ENCODE measurements at regions not wholly inside any gene's neighbourhood (a gene's known extent, or its start where the extent isn't known, plus 50 kb on each side); places are given as distances from the start of the nearest gene placed in this dataset.

GRCh38 chr5:66503203-66503789, 92.9 kb upstream of the MAST4 start:
- DNase-seq, result no peak

GRCh38 chr5:66507106-66507505, 89.1 kb upstream of the MAST4 start:
- no peak for DNase-seq

GRCh38 chr5:66511491-66511890, 84.7 kb upstream of the MAST4 start:
- no peak for DNase-seq

DNA sequence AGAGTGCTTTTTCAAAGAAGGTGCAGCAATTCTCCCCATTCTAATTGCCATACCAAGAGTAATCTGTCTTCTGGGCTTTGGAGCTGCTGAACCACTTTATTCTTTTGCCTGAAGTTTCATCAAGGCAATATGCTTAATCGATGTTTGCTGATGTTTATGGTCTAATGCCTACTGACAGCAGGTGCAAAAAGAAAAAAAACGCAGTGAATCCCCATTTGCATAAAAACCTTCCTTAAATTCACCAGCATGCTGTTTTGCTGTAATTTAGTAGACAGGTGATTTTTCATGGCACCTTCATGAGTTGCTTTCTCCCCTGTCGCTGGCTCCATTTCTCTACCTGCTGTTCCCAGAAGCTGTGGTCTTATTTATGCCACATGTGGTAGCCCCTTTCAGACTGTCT, 83.1 kb upstream of the MAST4 start:
- no peak for DNase-seq

GRCh38 chr5:66515209-66515608, 81.0 kb upstream of the MAST4 start:
- no peak for DNase-seq

DNA sequence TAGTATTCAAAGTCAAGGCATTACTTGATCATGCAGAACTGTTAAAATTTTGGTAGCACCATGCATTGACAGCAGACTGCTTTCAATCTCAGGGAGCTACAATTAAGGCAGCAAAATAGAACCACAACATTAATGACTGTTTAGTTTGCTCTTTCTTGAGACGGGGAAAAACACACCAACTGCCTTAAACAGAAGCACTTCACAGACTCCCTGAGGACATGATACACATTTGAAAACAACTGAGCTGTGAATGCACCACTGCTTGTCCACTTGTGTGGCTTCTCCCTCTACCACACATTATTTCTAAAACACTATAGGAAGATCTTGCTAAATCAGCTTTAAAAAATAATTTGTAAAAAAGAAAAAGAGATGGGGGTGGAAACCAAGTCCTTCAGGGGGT, 79.6 kb upstream of the MAST4 start:
- DNase-seq, result no peak

DNA sequence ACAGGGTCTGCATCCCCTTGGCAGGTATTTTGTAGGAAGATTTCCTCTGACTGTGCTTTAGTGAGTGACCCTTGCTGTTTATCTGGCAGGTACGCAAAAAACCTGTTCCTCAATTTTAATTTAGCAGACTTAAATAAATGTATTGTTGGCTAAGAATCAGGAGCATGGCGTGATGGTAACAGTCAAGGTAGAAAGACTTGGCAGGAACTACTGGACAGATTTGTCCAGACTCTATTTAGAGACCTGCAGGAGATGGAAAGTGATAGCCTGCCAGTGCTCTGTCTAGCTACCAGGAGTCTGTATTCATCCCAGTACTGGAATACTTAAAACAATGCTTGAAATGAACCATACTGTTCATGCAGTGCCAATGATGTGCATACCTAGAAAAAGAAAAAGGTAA, 78.8 kb upstream of the MAST4 start:
- no peak for DNase-seq

DNA sequence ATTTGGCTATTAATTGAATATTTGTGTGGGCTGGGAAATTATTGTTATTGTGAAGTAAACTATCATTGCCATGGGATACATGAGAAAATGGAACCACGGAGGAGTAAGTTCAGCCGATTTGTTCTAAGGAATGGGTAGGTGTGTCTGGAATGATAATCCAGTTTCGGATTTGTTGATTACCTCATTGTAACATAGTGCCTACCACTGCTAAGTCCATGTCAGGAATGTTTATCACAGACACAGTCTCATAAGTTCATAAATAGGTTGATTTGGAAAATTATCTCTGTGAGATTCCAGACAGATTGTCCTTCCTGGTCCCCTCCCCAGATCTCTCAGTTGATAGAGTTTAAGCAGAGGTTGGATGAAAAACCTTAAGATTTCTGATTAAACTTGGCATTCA, 78.1 kb upstream of the MAST4 start:
- no peak for DNase-seq

- DNase-seq, result no peak
Observed at GRCh38 chr5:66518753-66519152, 77.4 kb upstream of the MAST4 start.

DNA sequence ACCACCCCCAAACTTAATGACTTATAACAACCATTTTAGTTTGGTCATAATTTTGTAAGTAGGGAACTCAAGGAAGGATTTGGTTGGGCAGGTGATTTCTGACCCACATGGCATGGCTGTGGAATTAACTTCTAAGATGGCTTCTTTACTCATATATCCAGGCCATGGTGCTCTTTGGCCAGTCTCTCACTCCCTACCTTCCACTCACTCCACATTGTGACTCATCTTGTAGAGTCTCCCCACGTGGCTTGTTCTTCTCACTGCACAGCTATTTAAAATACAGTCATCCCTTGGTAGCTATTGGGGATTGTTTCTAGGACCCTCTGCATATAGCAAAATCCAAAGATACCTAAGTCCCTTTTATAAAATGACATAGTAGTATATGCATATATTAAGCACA, 76.6 kb upstream of the MAST4 start:
- no peak for DNase-seq

DNA sequence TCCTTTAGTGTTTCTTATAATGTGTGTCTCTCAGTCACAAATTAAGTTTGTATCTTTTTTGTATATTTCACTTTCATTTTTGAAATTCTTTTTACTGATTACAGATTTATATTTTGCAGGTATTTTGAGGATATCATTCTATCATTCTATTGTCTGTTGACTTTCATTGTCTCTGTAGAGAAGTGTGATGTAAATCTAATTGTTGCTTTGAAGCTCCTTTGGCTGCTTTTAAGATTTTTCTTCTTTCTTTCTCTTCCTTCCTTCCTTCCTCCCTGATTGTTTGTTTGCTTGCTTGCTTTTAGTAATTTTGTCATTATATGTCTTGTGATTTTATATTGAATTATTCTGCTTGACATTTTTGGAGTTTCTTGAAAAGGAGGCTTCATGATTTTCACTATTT, 75.3 kb upstream of the MAST4 start:
- DNase-seq, result no peak

- DNase-seq, result no peak
Observed at GRCh38 chr5:66527478-66528035, 68.6 kb upstream of the MAST4 start.

DNA sequence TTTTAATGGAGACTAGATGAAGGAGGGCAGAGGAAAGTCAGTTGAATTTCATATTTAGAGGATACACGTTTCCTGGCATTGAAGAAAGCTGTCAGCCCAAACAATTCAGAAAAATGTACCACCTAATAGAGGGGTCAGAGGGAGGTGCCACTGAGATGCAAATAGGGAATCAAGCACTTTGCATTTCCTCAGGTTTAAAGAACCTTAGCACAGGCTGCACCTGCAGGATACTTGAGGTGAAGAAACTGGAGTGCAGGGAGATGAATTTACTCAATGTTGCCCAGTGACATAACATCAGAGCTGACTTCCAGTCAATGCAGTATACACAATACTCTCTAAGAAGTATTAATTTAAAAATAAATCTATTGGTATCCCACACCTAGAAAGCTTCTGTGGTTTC, 67.0 kb upstream of the MAST4 start:
- no peak for DNase-seq

GRCh38 chr5:66529704-66530103, 66.5 kb upstream of the MAST4 start:
- DNase-seq, result no peak

GRCh38 chr5:66538126-66538525, 58.1 kb upstream of the MAST4 start:
- no peak for DNase-seq

- no peak for DNase-seq
Observed at GRCh38 chr5:66538531-66538930, 57.7 kb upstream of the MAST4 start.

GRCh38 chr5:66540078-66540477, 56.1 kb upstream of the MAST4 start:
- no peak for DNase-seq

DNA sequence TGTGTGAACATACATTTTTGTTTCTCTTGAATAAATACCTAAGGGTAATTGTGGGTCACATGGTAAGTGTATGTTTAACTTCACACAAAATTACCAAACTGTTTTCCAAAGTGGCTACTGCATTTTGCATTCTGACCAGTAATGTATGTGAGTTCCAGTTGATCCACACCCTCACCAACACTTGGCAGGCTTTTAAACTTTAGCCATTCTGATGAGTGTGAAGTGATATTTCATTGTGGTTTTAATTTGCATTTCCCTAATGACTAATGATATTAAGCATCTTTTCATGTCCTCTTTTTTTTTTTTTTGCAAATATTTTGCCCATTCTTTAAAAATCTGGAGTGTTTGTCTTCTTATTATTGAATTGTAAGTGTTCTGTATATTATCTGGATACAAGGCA, 53.5 kb upstream of the MAST4 start:
- DNase-seq, result no peak

Data from fibroblast of skin of right quadriceps (primary cell).